ENCODE measurements at regions not wholly inside any gene's neighbourhood (a gene's known extent, or its start where the extent isn't known, plus 50 kb on each side); places are given as distances from the start of the nearest gene placed in this dataset.

DNA sequence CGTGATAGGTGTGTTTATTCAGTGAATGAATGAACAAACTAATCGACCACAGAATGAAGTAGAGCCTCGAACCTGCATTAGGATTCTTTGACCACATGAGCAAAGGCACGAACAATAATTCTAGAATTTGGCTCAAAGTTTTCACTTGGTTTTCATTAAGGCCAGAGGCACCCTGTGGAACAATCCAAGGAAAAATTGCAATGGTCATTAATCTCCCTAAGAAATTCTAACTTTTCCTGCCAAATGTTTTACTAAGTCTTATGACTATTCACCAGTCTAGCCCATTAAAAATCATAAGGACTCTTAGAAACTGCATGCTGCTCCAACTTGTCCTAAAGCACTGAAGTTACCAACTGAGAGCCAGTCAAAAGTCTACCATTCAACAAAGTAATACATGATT, 271.7 kb downstream of the EFNB2 start:
- no peak overlapping the region for H3K9ac ChIP-seq (ENCODE audit: low read length)
- H3K27ac ChIP-seq (ENCODE audit: low read length), result no peak overlapping the region
- H3K79me2 ChIP-seq (ENCODE audit: low read length), result no peaks in the 10 kb centered on the region
- no peaks in the 10 kb centered on the region for H4K20me1 ChIP-seq (ENCODE audit: low read length)
- DNase-seq, result no peak
- H3K36me3 ChIP-seq (ENCODE audit: low read depth, low read length), result no peaks in the 10 kb centered on the region
- H3K9me2 ChIP-seq (replicated peaks; ENCODE audit: low read length), result no peaks in the 10 kb centered on the region
- no peaks in the 10 kb centered on the region for H3K27me3 ChIP-seq (ENCODE audit: low read length)
- no peak overlapping the region for H3K4me3 ChIP-seq (ENCODE audit: low read length)
- H2AFZ ChIP-seq (ENCODE audit: low read length), result no peak overlapping the region
- H3F3A ChIP-seq (ENCODE audit: low read length, unreplicated experiment), result no peaks in the 10 kb centered on the region
- ChIA-PET POLR2A (ENCODE audit: unreplicated experiment) (no interaction called here), CTCF (no interaction called here)
- BruUV-seq (replicated peaks), result no TSS peak
- no peak for TF ChIP-seq EZH2 (IDR thresholded peaks at IDR 0.05; ENCODE audit: low read length, unreplicated experiment)
- TF ChIP-seq EZH2phosphoT487 (IDR thresholded peaks at IDR 0.05; ENCODE audit: borderline replicate concordance, low read length), result no peak
- TF ChIP-seq, protein P1, sequence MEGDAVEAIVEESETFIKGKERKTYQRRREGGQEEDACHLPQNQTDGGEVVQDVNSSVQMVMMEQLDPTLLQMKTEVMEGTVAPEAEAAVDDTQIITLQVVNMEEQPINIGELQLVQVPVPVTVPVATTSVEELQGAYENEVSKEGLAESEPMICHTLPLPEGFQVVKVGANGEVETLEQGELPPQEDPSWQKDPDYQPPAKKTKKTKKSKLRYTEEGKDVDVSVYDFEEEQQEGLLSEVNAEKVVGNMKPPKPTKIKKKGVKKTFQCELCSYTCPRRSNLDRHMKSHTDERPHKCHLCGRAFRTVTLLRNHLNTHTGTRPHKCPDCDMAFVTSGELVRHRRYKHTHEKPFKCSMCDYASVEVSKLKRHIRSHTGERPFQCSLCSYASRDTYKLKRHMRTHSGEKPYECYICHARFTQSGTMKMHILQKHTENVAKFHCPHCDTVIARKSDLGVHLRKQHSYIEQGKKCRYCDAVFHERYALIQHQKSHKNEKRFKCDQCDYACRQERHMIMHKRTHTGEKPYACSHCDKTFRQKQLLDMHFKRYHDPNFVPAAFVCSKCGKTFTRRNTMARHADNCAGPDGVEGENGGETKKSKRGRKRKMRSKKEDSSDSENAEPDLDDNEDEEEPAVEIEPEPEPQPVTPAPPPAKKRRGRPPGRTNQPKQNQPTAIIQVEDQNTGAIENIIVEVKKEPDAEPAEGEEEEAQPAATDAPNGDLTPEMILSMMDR (conservative IDR thresholded peaks at IDR 0.05; ENCODE audit: low read depth, low read length), result no peak
- intact Hi-C loops (cut with micrococcal nuclease), result no loop called here
- H3K4me1 ChIP-seq (ENCODE audit: insufficient read depth, low read length), result no peaks in the 10 kb centered on the region
- no peak overlapping the region for H3K4me2 ChIP-seq (ENCODE audit: low read length)
- ATAC-seq, result no peak
- no peaks in the 10 kb centered on the region for H3K9me3 ChIP-seq (ENCODE audit: low read length)

DNA sequence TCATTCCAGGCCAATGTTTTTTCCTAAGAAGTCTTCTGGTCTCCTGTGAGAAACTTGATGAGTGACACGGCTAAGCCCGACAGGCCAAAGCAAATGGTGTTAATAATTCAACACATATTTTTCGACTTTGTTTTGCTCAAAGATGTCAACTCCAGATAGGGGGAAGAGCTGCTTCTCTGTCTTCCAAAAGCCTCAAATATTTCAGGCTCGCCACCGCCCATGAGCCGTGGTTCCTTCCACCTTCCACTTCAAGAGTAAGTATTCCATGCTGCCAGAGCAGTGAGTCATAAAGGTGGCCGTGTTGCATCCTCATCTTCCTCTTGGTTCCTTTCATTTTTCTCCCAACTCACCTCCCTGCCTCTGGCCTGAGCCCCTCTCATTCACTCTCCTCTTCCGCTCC, 272.6 kb downstream of the EFNB2 start:
- intact Hi-C loops (cut with micrococcal nuclease), result no loop called here
- H3K9me3 ChIP-seq (ENCODE audit: low read length), result no peaks in the 10 kb centered on the region
- CTCF ChIA-PET, result no interaction called here
- H3K9me2 ChIP-seq (replicated peaks; ENCODE audit: low read length), result no peaks in the 10 kb centered on the region
- H3K9ac ChIP-seq (ENCODE audit: low read length), result no peak overlapping the region
- no peaks in the 10 kb centered on the region for H3K79me2 ChIP-seq (ENCODE audit: low read length)
- BruUV-seq (replicated peaks), result no TSS peak
- ATAC-seq (no peak), DNase-seq (no peak)
- no peaks in the 10 kb centered on the region for H3F3A ChIP-seq (ENCODE audit: low read length, unreplicated experiment)
- POLR2A ChIA-PET (ENCODE audit: unreplicated experiment), result no interaction called here
- H3K27me3 ChIP-seq (ENCODE audit: low read length), result no peaks in the 10 kb centered on the region
- H3K27ac ChIP-seq (ENCODE audit: low read length), result no peak overlapping the region
- H2AFZ ChIP-seq (ENCODE audit: low read length), result no peak overlapping the region
- no peak overlapping the region for H3K4me3 ChIP-seq (ENCODE audit: low read length)
- H3K36me3 ChIP-seq (ENCODE audit: low read depth, low read length), result no peaks in the 10 kb centered on the region
- no peaks in the 10 kb centered on the region for H4K20me1 ChIP-seq (ENCODE audit: low read length)
- H3K4me1 ChIP-seq (ENCODE audit: insufficient read depth, low read length), result no peaks in the 10 kb centered on the region
- H3K4me2 ChIP-seq (ENCODE audit: low read length), result no peak overlapping the region
- TF ChIP-seq EZH2 (IDR thresholded peaks at IDR 0.05; ENCODE audit: low read length, unreplicated experiment), result no peak
- TF ChIP-seq EZH2phosphoT487 (IDR thresholded peaks at IDR 0.05; ENCODE audit: borderline replicate concordance, low read length), result no peak
- TF ChIP-seq, protein P1 (conservative IDR thresholded peaks at IDR 0.05; ENCODE audit: low read depth, low read length), result no peak

GRCh38 chr13:106261450-106261849, 274.0 kb downstream of the EFNB2 start:
- ChIA-PET CTCF (no interaction called here), POLR2A (ENCODE audit: unreplicated experiment) (no interaction called here)
- intact Hi-C loops (cut with micrococcal nuclease), result no loop called here
- Histone ChIP-seq H3K27me3 (ENCODE audit: low read length) (no peaks in the 10 kb centered on the region), H3K4me3 (ENCODE audit: low read length) (no peak overlapping the region), H3K4me2 (ENCODE audit: low read length) (no peak overlapping the region), H2AFZ (ENCODE audit: low read length) (no peak overlapping the region), H3F3A (ENCODE audit: low read length, unreplicated experiment) (no peaks in the 10 kb centered on the region), H3K9ac (ENCODE audit: low read length) (no peak overlapping the region), H3K4me1 (ENCODE audit: insufficient read depth, low read length) (no peaks in the 10 kb centered on the region), H3K9me3 (ENCODE audit: low read length) (no peaks in the 10 kb centered on the region), H3K27ac (ENCODE audit: low read length) (no peak overlapping the region), H4K20me1 (ENCODE audit: low read length) (no peaks in the 10 kb centered on the region), H3K9me2 (replicated peaks; ENCODE audit: low read length) (no peaks in the 10 kb centered on the region), H3K79me2 (ENCODE audit: low read length) (no peaks in the 10 kb centered on the region), H3K36me3 (ENCODE audit: low read depth, low read length) (no peaks in the 10 kb centered on the region)
- no peak for DNase-seq
- BruUV-seq (replicated peaks), result no TSS peak
- no peak for TF ChIP-seq EZH2phosphoT487 (IDR thresholded peaks at IDR 0.05; ENCODE audit: borderline replicate concordance, low read length)
- TF ChIP-seq, protein P1 (conservative IDR thresholded peaks at IDR 0.05; ENCODE audit: low read depth, low read length), result no peak
- no peak for TF ChIP-seq EZH2 (IDR thresholded peaks at IDR 0.05; ENCODE audit: low read length, unreplicated experiment)
- no peak for ATAC-seq
